Right lobe of liver (tissue), 6 donors: ENCODE measurements at regions not wholly inside any gene's neighbourhood (a gene's known extent, or its start where the extent isn't known, plus 50 kb on each side); places are given as distances from the start of the nearest gene placed in this dataset.

Experiments used
- ATAC-seq, 4 donors: fragments of 200-7000 bp; cut with Tn5 transposase; one replicate each; pipeline ENCODE4 v1.9.1; 2020; ENCODE audit warnings: mild to moderate bottlenecking in 4 of 4, moderate library complexity in 4 of 4
- DNase-seq, 3 donors: peaks; one replicate each; pipeline ENCODE4 v3.0.0-alpha.2; 2020
- H3K27ac ChIP-seq, 3 donors: fragments of 200-600 bp; one replicate each; pipeline ENCODE4 v1.8.0; 2022
- H3K27me3 ChIP-seq, 2 donors: fragments of 200-600 bp; one replicate each; pipeline ENCODE4 v1.8.0; 2022
- H3K36me3 ChIP-seq, 4 donors: fragments of 200-600 bp; sonication (generic) in 1 of 4; one replicate each; pipeline versions ENCODE4 v1.5.1 to v1.8.0; 2017 to 2022; ENCODE audit warnings: control low read depth in 1 of 4
- H3K4me1 ChIP-seq, 4 donors: fragments of 200-600 bp; sonication (generic) in 1 of 4; one replicate each; pipeline versions ENCODE4 v1.5.1 to v1.8.0; 2017 to 2022; ENCODE audit warnings: control low read depth in 1 of 4
- H3K4me3 ChIP-seq, 3 donors: fragments of 200-600 bp; one replicate each; pipeline ENCODE4 v1.8.0; 2022
- H3K9me3 ChIP-seq, 4 donors: fragments of 200-600 bp; sonication (generic) in 1 of 4; one replicate each; pipeline versions ENCODE4 v1.5.1 to v1.8.0; 2017 to 2022; ENCODE audit warnings: control low read depth in 1 of 4
- POLR2A ChIP-seq: fragments of 450-650 bp; IDR thresholded peaks from one replicate; pipeline ENCODE4 v1.6.1; 2017; ENCODE audit warnings: antibody characterized with exemption, mild to moderate bottlenecking
- WGBS: methylation state at CpG from one replicate; pipeline ENCODE4 v1.1.6; 2018; ENCODE audit warnings: low coverage, low lambda C conversion rate; ENCODE audit not compliant: insufficient coverage; ENCODE audit errors: missing lambda C conversion rate; 5-methylcytosine and 5-hydroxymethylcytosine counted together
- intact Hi-C, 2 donors: fragments of 100-400 bp; cut with DNase I; formaldehyde crosslinking; loops; one replicate each; pipeline versions ENCODE4 v1.11.2 to v1.14.1; 2022
- TF ChIP-seq, protein P1 (sequence below), 4 donors: fragments of 200-600 bp in 3 of 4; fragments of 450-650 bp in 1 of 4; IDR thresholded peaks; one replicate each; pipeline versions ENCODE4 v1.5.1 to v1.8.0; 2016 to 2022; ENCODE audit warnings: antibody characterized with exemption in 4 of 4, mild to moderate bottlenecking in 2 of 4
- donor health status: DM: no; HTN: yes; CAD: no.
- donor health status: DM: no; HTN: no; CAD: no.
- donor health status: DM: no; HTN: no; CAD: no.
- donor health status: DM: no; HTN: yes; CAD: no.
- donor health status: DM: no; HTN: yes; CAD: no.

DNA sequence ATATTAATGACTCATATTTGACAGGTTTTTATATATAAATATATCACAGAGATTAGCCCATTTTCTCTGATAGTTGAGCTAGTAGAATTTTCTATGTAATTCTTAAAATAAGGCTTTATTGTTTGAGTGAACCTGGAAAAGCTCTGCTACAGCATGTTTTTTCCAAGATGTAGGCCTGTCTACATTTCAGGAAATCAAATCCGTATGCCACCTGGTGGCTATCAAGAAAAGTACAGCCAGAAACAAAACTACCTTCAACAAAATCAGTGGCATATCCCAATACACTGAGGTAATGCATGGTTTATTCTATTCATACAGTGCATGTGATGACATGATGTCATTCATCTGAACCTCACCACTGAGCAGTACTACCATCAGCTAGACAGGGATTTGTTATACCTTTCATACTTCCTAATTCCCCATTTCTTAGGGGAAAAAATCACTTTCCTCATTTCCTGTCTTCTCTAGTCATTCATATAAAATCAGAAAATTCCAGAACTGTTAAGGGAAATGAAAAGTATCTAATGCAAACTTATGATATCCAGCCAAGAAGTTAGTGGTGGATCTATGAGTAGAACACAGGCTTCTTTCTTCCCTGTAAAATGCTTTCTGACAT is 310.4 kb upstream of the SYT4 start:
- Histone ChIP-seq H3K27me3 (no peaks in the 10 kb centered on the region), H3K4me3 (no peak overlapping the region), H3K9me3 (no peaks in the 10 kb centered on the region), H3K4me1 (no peaks in the 10 kb centered on the region), H3K36me3 (no peaks in the 10 kb centered on the region), H3K27ac (no peak overlapping the region)
- DNase-seq (no peak), ATAC-seq (peak; percentile 80 to 90 (median 83))
- TF ChIP-seq, protein P1, sequence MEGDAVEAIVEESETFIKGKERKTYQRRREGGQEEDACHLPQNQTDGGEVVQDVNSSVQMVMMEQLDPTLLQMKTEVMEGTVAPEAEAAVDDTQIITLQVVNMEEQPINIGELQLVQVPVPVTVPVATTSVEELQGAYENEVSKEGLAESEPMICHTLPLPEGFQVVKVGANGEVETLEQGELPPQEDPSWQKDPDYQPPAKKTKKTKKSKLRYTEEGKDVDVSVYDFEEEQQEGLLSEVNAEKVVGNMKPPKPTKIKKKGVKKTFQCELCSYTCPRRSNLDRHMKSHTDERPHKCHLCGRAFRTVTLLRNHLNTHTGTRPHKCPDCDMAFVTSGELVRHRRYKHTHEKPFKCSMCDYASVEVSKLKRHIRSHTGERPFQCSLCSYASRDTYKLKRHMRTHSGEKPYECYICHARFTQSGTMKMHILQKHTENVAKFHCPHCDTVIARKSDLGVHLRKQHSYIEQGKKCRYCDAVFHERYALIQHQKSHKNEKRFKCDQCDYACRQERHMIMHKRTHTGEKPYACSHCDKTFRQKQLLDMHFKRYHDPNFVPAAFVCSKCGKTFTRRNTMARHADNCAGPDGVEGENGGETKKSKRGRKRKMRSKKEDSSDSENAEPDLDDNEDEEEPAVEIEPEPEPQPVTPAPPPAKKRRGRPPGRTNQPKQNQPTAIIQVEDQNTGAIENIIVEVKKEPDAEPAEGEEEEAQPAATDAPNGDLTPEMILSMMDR (IDR thresholded peaks at IDR 0.05) = peak; percentile 70 to 75 (median 74)
- no peak for TF ChIP-seq POLR2A
- WGBS = 0% methylated on average over 1 of the region's 1 CpG
- intact Hi-C loops = no loop called here

DNA sequence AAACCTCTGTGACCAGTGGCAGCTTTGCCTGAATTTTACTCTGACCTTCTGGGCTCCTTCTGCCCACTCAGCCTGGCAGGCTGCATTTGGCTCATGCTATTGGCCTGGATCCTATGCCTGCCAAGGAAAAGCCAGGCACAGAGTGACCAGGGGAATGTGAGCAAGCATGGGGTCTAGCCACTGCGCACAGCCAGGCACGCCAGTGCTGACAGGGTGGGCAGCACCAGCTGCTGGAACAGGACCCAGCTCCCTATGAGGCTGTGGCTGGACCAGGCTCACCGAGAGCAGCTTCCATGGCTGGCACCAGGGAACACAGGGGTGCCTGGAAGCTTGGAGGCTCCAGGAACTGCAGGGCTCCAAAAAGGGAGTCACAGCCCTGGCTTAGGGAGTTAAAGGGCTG is 311.5 kb upstream of the SYT4 start:
- TF ChIP-seq, protein P1 (IDR thresholded peaks at IDR 0.05) = no peak
- no peak for TF ChIP-seq POLR2A
- H3K27ac ChIP-seq = no peak overlapping the region
- no peaks in the 10 kb centered on the region for H3K9me3 ChIP-seq
- DNase-seq = no peak
- intact Hi-C loops = no loop called here
- peak in 1 of 4 donors; percentile 37 for ATAC-seq
- no peaks in the 10 kb centered on the region for H3K4me1 ChIP-seq
- no peaks in the 10 kb centered on the region for H3K27me3 ChIP-seq
- 80% methylated on average over 1 of the region's 3 CpGs for WGBS
- H3K36me3 ChIP-seq = no peaks in the 10 kb centered on the region
- no peak overlapping the region for H3K4me3 ChIP-seq

DNA sequence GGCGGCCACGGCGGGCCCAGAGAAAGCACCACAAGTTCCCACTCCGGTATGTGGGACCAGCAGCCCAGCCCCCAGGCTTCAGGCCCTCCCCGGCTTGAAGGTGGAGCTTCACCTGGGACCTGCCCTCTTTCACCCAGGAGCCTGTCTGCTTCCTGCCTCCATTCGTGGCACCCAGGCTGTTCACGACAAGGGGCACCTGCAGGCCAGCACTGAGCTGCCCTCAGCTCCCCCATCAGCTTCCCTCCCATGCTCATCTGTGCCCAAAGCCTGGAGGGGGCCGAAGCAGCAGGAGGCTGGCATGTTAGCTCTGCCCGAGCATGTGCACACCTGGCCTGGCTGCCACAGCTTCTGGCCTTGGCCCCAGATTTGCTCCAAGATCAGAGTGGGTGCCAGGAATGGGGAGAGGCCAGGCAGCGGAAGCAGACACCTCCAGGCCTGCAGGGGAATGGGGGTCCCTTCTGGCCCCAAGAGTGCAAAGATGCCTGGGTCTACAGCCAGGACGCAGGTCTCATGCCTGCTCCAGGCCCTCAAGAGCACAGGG is 312.4 kb upstream of the SYT4 start:
- no peak for TF ChIP-seq POLR2A
- TF ChIP-seq, protein P1 (IDR thresholded peaks at IDR 0.05) = no peak
- Histone ChIP-seq H3K9me3 (no peaks in the 10 kb centered on the region), H3K4me3 (no peak overlapping the region), H3K4me1 (no peaks in the 10 kb centered on the region), H3K27me3 (no peaks in the 10 kb centered on the region), H3K27ac (no peak overlapping the region), H3K36me3 (no peaks in the 10 kb centered on the region)
- no peak for DNase-seq
- WGBS = 53% methylated on average over 3 of the region's 11 CpGs
- intact Hi-C loops = no loop called here
- no peak for ATAC-seq

DNA sequence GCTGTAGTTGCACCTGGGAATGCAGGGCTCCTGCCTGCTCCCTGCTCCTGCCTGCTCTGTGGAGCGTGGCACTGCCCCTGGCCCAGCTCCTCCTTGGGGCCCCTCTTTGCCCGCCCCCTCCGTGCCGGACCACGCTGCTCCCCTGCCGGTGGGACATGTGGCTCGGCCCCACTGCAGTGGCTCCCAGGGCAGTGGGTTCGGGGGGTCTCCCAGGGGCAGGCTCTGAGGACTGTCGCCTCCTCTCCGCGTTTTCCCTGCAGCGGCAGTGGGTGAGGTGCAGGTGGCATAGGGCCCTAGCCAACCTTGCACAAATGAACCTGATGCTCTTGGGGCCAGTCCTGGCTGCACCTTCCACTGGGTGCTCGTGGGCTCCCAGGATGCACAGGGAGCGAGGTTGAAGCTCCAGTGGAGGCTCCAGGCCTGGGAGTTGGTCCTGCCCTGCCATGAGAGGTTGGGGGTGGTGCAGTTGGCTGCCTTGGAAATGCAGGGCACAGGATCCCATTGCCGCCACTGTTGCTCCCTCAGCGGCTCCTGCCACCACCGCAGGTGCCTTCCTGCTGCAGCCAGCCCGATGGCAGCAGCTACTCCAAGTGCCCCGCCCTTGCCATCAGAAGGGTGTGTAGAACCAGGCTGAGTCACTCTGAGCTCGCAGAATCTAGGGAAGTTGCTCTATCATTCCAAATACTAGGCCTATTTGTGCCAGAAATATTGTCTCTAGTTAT is 313.1 kb upstream of the SYT4 start:
- ATAC-seq (peak in 1 of 4 donors; percentile 32), DNase-seq (no peak)
- Histone ChIP-seq H3K36me3 (no peaks in the 10 kb centered on the region), H3K4me3 (no peak overlapping the region), H3K4me1 (no peaks in the 10 kb centered on the region), H3K27ac (no peak overlapping the region), H3K27me3 (no peaks in the 10 kb centered on the region), H3K9me3 (no peaks in the 10 kb centered on the region)
- intact Hi-C loops = no loop called here
- TF ChIP-seq, protein P1 (IDR thresholded peaks at IDR 0.05) = no peak
- TF ChIP-seq POLR2A = no peak
- 39% methylated on average over 2 of the region's 20 CpGs for WGBS
